RWPE1 (cell line): ENCODE measurements at regions not wholly inside any gene's neighbourhood (a gene's known extent, or its start where the extent isn't known, plus 50 kb on each side); places are given as distances from the start of the nearest gene placed in this dataset.
"Not testable (repeated sequence)": the region's sequence is repeated elsewhere in the genome, so short reads cannot be mapped to it uniquely, and the experiment has no call there.

Source experiments
- CTCF ChIA-PET: fragments of 350-600 bp; sonication (Branson Sonifier 250); formaldehyde crosslinking; extraction: SDS; loops from one replicate; lab custom pipeline; 2021; lab: Yijun Ruan, JAX
- POLR2A ChIA-PET: fragments of 400-600 bp; formaldehyde crosslinking; extraction: SDS; loops from one replicate; lab custom pipeline; 2020; ENCODE audit warnings: antibody characterized with exemption; ENCODE audit not compliant: low non-redundant PET; lab: Yijun Ruan, JAX
- DNase-seq: peaks from one replicate; pipeline ENCODE4 v3.0.0; 2012; ENCODE audit warnings: low spot score
- H3K27ac ChIP-seq: fragments of 450-650 bp; 2 replicates; pipeline ENCODE4 v1.5.1; 2017
- TF ChIP-seq, protein P1 (sequence below): fragments of 450-650 bp; conservative IDR thresholded peaks from 2 replicates; pipeline ENCODE4 v1.5.1; 2017; ENCODE audit warnings: low read depth, mild to moderate bottlenecking

DNA sequence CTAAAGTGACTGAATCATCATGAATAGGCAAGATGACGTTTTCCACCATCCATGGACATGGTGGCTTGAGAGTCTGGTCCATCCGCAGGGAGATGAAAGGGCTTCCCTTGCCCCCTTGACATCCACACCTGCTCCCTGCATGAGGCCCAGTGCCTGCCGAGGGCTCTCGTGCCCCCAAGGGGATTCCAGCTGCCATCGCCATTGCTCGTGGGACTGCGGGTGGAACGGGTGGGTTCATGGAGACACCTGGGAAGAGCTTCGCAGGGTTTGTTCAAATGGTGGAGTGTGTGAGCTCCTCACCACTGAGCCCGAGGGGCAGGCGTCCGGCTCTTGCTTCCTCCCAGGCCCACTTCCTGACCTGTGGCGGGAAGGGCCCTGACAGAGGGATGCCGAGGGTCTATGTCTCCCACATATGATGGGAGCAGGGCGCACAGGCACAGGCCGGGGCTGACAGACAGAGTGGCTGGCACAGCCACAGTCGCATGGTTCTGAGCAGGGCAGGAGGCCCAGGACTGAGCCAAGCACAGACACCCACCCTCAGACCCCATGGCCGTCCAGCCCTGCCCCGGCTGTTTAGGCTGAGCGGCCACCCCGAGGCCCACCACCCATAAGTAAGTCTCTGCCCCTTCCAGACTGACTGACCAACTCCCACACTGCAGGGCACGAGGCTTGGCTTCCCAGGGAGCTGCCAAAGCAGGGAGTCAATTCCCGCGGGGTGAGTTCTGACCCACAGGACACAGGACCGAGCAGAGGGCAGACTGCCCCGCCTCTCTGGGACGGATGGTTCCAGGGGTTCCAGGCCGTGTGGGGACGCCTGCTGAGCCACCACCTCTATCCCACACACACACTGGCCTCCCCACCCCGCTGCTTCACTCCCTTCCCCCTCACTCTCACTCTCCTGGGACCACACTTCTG is 70.0 kb upstream of the PPP1R26 start:
- DNase-seq: no peak
- ChIA-PET CTCF (interaction anchor here (0.7 to 4.9 kb wide), 4 partner anchors 71 to 440 kb away, joined by 4 to 53 read pairs (median 13); partner anchors contain the start of gene OLFM1), POLR2A (no interaction called here)
- no peak overlapping the region for H3K27ac ChIP-seq
- TF ChIP-seq, protein P1, sequence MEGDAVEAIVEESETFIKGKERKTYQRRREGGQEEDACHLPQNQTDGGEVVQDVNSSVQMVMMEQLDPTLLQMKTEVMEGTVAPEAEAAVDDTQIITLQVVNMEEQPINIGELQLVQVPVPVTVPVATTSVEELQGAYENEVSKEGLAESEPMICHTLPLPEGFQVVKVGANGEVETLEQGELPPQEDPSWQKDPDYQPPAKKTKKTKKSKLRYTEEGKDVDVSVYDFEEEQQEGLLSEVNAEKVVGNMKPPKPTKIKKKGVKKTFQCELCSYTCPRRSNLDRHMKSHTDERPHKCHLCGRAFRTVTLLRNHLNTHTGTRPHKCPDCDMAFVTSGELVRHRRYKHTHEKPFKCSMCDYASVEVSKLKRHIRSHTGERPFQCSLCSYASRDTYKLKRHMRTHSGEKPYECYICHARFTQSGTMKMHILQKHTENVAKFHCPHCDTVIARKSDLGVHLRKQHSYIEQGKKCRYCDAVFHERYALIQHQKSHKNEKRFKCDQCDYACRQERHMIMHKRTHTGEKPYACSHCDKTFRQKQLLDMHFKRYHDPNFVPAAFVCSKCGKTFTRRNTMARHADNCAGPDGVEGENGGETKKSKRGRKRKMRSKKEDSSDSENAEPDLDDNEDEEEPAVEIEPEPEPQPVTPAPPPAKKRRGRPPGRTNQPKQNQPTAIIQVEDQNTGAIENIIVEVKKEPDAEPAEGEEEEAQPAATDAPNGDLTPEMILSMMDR: no peak

DNA sequence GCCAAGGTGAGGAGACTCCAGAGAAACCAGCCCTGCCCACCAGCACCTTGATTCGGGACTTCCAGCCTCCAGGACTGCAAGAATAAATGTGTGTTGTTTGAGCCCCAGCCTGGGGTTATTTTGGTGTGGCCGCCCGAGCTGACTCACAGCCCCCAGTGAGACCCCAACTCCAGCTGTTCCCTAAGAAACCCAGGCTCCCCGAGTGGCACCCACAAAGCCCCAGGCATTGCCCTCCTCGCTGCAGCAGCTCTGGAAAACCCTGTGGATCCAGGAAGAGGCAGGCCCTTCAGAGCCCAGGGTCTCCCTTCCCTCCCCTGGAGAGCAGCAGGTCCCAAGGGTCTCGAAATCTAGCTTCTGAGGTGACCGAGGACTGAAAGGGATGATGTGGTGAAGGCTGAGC is 69.2 kb upstream of the PPP1R26 start:
- no peak for DNase-seq
- no peak overlapping the region for H3K27ac ChIP-seq
- TF ChIP-seq, protein P1: no peak
- POLR2A ChIA-PET: no interaction called here
- CTCF ChIA-PET: interaction anchor here (0.7 to 4.9 kb wide), 2 partner anchors 324 to 441 kb away, joined by 4 to 53 read pairs; partner anchors contain the start of gene OLFM1

DNA sequence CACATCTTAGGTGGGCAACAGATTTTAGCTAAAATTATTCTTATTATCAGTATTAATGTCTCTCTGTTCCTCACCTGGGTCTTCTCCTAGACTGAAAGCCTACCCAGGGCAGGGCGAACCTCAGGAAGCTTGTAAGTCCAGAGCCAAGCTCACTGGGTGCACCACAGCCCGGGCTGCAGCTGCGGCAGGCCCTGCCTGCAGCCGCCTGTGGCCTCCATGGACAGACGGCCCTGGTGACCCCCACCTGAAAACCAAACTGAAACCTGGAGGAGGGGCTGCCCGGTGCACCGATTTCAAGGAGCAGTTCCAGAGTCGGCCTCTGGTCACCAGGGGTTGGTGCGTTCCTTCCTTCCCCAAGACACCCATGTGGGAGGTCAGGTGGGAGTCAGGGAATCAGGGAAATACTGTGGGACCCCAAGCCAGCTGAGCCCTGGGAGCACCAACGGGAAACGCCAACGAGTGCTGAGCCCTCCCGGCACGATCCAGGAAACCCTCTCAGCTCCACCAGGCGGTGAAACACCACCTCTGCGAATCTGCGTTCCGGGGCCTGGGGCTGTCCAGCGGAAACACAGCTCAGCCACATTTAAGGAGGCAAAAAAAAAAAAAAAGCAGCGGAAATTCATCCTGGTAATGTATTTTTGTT is 68.6 kb upstream of the PPP1R26 start:
- POLR2A ChIA-PET: interaction anchor here (0.7 kb wide), 1 partner anchor 300 kb away, joined by 4 read pairs; no protein-coding TSS in a partner anchor
- TF ChIP-seq, protein P1: no peak
- no peak overlapping the region for H3K27ac ChIP-seq
- DNase-seq: no peak
- CTCF ChIA-PET: interaction anchor here (0.6 to 4.9 kb wide), 3 partner anchors 33 to 324 kb away, joined by 3 to 53 read pairs (median 5); partner anchors contain the start of gene OLFM1

DNA sequence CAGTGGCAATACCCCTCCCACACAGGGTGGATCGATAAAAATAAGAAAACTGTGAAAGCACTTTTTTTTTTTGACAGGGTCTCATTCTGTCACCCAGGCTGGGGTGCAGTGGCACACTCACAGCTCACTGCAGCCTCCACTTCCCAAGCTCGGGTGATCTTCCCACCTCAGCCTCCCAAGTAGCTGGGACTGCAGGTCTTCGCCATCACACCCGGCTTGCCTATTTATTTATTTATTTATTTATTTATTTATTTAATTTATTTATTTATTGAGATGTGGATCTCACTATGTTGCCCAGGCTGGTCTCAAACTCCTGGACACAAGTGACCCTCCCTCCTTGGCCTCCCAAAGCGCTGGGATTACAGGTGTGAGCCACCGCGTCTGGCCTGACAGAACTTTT is 68.0 kb upstream of the PPP1R26 start:
- H3K27ac ChIP-seq, POLR2A ChIA-PET, DNase-seq: not testable (repeated sequence)
- CTCF ChIA-PET: interaction anchor here (0.6 to 4.9 kb wide), 9 partner anchors 10 to 708 kb away, joined by 3 to 53 read pairs (median 4); partner anchors contain the start of gene OLFM1

DNA sequence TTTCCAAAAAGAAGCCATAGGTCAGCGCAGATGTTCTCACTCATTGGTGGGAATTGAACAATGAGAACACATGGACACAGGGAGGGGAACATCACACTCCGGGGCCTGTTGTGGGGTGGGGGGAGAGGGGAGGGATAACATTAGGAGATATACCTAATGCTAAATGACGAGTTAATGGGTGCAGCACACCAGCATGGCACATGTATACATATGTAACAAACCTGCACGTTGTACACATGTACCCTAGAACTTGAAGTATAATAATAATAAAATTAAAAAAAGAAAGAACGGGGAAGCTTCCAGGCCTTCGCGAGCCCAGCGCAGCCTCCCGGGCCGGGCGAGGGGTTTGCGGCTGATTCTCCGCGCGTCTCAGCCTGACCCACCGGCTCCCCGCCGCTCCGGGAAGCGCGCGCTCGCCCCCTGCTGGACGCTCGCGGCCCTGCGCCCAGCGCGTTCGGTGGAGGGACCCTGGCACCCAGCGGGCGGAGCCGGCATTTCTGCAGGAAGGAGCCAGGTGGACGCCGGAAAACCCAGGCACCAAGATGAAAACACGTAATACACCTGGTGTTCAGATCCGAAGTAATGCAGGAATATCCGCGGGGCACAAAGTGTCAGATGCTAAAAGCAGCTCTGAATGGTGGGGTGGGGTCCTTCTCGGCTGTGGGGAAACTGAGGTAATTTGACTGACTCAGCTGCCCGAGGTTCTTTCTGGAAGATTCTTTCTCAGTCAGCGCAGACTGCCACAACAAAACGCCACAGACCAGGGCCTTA is 67.1 kb upstream of the PPP1R26 start:
- TF ChIP-seq, protein P1: peak; percentile 100
- CTCF ChIA-PET: interaction anchor here (0.6 to 4.9 kb wide), 28 partner anchors 9 to 925 kb away, joined by 3 to 53 read pairs (median 4); partner anchors contain the start of gene OLFM1
- DNase-seq: peak; percentile 96
- H3K27ac ChIP-seq, POLR2A ChIA-PET: not testable (repeated sequence)

DNA sequence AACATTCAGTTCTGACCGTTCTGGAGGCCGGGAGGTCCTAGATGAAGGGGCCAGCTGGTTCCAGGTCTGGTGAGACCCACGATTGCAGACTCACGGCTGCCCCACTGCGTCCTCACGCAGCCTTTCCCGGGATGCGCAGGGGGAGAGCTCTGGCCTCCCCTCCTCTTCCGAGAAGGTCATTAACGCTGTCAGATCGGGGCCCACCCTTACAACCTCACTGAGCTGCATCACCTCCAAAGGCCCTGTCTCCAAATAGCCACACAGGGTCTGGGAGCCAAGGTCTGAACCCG is 66.6 kb upstream of the PPP1R26 start:
- TF ChIP-seq, protein P1: no peak
- ChIA-PET POLR2A (no interaction called here), CTCF (interaction anchor here (0.6 to 4.9 kb wide), 20 partner anchors 9 to 1632 kb away, joined by 3 to 53 read pairs (median 4); partner anchors contain the start of gene OLFM1)
- no peak for DNase-seq
- H3K27ac ChIP-seq: no peak overlapping the region
